ENCODE measurements at regions not wholly inside any gene's neighbourhood (a gene's known extent, or its start where the extent isn't known, plus 50 kb on each side); places are given as distances from the start of the nearest gene placed in this dataset.

DNA sequence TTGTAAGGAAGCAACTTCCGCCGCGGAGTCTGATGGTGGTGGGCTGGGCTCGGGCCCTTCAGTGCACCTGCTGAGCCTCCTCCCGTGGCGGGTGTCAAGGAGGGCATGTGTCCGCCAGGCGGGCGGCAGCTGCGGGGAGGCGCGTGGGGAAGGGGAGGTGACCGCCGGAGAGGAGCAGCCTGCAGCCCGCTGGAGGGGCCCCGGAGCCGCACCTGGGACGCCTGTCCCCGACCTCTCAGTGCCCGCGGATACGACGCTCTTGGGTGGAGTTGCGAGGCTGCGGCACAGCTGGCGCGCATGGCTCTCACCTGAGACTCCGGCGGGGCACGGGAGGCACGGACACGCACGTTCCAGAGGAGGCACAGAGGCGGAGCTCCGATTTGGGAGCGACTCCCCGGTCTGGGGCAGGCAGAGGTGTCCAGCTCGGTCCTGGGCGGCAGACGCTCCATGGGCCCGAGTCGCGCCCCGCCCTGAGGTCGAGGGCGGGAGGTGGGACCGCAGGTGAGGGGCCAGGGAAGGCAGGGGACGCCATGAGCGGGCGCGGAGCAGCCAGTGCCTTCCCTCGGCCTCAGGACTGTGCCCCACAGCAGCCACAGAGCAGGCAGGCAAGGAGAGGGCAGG lies 50.2 kb upstream of the PRR20G start:
- DNase-seq, result no peak
